HG03571 (cell line): ENCODE measurements at regions not wholly inside any gene's neighbourhood (a gene's known extent, or its start where the extent isn't known, plus 50 kb on each side); places are given as distances from the start of the nearest gene placed in this dataset.
"Not testable (repeated sequence)": the region's sequence is repeated elsewhere in the genome, so short reads cannot be mapped to it uniquely, and the experiment has no call there.

Experiments
- ATAC-seq: cut with Tn5 transposase; IDR thresholded peaks from one replicate; pipeline ENCODE4 v1.9.1; 2021; ENCODE audit not compliant: unreplicated experiment

DNA sequence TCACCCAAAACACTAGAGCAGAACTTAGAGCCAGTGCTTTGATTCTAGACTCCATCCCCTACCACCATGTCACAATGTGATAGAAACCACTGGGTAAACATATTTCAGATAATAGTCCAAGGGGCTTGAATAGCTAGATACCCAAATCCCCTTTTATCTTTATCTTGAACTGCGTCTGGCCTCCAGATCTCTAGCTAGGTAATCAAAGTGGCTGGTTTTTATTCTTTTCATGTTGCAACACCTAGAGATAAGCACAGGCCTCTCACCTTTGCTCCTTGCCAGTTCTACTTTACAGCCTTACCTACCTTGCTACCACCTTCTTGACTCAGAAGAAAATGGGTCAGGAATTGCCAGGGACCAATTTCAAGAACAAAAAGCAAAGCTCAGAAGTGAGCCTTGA, 171.2 kb downstream of the C1D start:
- ATAC-seq = no peak

- no peak for ATAC-seq
Observed at GRCh38 chr2:67892339-67892846, 170.4 kb downstream of the C1D start.

DNA sequence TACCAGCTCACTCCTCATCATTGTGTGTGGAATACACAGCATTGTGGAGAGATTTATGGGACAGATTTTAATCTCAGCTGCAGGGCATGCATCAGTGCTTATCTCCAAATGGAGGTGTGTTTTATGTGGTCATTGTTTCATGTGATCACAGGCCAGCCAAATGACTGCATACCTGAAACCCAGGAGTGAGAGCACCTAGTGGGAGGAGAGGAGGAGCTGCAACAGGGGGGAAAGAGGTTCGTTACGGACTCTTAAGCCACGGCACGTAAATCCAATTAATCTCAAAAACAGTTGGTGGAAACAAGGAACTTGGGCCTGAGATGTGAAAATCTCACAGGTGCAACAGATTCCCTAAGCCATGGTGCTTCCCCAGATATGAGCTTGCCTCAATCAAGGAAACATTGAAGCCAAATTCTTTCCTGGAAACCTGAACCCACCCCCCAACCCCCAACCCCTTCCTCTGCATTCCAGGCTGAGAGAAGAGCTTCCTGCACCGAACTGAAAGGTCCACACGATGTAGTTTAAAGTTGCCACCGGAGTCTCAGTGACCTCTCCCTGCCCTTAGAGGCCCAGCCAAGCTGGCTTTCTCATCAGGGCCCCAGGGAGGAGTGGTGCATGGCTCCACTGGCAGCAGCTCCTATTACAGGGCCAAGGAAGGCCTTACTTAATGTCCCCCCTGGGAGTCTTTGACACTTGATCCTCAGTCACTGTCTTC, 167.4 kb downstream of the C1D start:
- ATAC-seq = no peak

- no peak for ATAC-seq
Observed at GRCh38 chr2:67896076-67896475, 166.7 kb downstream of the C1D start.

DNA sequence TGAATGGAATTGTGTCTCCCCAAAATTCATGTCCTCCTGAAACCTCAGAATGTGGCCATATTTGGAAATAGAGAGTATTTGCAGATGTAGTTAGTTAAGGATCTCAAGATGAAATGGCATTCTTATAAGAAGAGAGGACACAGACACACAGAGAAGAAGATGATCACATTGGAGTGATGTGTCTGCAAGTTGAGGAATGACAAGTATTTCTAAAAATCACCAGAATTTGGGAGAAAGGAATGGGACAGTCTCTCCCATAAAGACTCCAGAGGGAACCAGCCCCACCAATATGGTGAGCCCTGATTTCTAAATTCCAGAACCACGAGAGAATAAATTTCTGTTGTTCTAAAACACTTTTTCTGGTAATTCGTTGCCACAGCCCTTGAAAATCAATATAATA, 166.3 kb downstream of the C1D start:
- no peak for ATAC-seq

DNA sequence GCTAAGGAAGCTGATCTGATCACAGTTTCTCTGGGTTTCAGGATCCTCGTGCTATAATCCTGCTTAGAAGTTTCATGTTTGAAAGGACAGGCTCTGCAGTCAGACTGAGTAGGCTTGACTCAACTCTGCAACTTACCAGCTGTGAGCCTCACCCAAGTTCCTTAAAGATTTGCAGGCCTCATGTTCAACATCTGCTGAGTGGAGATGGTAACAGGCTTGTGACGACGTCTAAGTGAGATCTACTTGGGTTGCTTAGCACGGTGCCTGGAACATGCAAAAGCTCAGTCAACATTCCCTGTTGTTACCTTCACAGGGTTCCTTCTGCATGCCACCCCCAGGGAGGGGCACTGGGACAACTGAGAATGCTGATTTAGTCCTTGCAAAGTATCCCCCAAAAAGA, 164.2 kb downstream of the C1D start:
- no peak for ATAC-seq

DNA sequence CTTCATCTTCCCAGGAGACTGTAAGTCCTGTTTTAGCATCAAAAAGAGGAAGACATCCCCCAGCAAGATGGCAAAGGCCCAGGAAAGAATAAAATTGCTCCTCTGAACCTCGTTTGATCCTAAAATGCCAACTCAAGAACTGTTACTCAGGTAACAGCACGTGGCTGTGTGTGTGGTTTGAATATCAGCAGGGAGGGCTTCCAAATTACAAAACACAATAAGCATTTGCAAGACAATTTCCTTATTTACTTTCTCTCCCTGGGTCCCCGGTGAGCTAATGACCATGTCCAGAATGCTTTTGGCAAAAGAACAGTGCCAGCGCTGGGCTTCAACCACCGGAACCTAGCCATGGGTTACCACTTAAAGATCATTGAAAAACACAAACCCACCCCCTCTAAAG, 163.6 kb downstream of the C1D start:
- ATAC-seq = no peak

- no peak for ATAC-seq
Observed at GRCh38 chr2:67900826-67901225, 162.0 kb downstream of the C1D start.

DNA sequence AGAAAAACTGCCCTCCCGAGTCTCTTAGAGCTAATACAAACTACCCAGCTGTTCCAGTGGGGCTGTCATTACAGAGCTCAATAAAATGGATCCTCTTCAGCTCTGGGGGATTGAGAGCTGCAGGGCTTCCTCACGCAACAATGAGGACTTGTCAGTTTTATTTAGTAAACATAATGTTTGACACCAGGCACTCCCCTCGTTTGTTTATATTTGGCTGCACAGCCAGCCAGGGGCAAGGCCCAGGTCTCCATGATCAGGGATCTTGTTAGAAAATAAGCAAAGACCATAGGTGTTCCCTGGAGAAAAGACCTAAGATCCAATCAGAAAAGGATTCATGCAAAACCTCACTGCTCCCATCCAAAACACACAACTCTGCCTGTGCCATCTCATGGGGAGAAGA, 158.2 kb downstream of the C1D start:
- ATAC-seq = no peak

DNA sequence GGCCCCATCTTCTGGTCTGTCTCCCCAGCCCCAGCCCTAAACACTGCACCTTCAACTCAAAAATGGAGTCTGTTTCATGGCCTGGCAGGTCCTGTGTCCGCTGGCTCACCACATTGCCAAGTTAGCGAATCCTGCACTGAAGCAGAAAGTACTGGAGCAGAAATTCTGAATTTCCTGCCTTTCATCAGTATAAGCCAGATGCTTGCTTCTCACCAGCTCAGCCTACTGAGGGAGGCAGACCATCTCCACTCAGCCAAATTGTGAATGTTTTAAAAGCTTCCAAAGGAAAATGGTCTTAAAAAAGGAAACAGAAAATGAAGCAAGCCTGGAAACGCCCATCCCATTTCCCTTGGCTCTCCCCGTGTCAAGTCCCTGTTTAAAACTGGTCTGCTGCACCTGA, 157.8 kb downstream of the C1D start:
- ATAC-seq = no peak

DNA sequence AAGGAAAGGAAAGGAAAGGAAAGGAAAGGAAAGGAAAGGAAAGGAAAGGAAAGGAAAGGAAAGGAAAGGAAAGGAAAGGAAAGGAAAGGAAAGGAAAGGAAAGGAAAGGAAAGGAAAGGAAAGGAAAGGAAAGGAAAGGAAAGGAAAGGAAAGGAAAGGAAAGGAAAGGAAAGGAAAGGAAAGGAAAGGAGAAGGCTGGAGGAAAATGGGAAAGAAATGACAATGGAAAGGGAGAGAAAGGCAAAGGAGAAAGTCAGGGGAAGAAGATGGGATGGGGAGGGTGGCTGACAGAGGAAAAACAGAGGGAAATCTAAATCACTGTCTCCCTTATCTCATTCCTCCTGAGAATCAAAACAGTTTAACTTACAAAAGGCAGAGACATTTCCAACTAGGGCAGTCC, 156.3 kb downstream of the C1D start:
- ATAC-seq = not testable (repeated sequence)

DNA sequence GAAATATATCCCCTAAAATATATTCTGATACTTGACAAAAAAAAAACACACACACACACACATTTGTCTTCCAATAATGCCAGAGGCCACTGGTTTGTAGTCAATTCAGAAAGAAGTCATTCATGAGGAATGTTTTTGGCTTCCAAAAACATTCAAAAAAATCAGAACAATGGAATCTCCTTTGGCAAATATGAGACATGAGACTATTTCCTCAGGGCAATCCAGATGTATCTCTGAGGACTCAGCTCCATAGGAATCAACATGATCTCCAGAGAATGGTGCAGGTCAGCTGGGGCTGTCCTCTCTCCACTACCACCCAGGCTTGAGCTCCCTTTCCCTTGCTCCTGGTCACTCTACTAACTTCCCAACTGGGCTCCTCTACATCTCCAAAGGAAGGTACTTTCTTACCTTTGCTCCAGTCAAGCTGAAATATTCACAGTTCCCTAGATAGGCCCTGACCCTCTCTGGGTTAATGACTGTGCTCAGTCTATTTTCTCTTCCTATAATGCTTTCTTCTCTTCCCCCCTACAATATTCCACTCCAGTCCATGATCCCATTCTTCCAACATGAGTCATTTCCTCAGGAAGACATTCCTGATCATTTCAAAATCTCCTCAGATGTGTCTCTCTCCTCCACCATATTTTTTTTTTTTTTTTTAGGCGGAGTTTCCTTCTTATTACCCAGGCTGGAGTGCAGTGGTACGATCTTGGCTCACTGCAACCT, 145.3 kb downstream of the C1D start:
- ATAC-seq = no peak

DNA sequence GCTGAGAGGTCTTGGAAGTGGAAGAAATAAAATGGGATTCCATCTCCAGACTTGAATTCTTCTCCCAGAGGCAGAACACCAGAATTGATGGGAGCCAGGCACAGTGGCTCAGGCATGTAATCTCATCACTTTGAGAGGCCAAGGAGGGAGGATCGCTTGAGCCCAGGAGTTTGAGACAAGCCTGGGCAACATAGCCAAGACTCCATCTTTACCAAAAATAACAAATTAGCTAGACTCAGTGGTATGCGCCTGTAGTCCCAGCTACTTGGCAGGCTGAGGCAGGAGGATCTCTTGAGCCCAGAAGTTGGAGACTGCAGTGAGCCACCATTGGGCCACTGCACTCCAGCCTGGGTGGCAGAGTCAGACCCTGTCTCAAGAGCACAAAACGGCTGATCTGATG, 144.3 kb downstream of the C1D start:
- no peak for ATAC-seq

DNA sequence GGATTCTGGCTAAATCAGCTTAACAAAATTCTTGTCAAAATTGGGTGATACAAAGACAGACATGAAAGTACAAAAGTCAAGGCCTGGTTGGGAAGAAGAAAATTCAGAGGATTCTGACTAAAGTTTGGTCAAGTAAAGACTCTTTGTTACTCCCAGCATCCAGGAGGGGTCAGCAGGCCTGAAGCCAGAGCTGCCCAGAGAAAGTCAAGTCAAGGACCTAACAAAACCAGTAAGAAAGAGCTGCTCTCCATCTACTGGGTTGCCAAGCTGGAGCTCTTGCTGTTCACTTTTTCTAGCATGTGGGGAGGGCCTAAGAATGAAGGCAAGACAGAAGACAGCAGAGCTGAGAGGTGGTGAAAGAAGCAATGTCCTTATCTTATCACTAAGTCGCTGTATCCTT, 143.3 kb downstream of the C1D start:
- ATAC-seq = no peak

DNA sequence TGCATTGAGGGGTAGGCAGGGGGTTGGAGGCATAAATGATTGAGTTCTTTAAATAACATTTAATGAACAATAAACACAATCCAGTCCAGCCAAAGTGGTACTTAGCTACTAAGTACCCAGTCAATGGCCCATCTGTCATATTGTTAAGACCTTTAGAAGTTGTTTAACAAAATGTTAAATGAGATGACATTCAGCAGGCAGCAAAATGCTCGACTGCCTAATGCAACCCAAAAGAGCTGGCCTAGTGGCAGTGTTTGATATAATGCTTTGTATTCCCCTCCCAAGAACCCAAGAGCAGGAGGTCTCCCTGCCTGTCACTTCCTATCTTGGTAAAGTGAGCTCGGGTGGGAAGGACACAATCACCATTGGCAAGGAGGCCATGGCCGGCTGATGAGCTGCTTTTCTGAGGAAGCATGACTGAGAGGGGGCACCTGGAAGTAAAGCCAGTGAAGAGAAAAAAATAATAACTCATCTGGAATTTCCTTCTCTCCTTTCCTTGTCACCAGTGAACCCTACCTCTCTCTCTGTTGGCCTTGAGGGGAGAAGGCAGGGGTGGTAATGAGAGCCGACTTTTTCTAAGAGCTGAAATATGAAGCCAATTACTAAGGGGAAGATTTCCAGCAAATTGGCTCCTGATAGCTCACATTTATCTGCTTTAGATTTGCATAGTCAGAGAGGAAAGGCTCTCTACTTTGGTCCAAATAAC, 140.6 kb downstream of the C1D start:
- no peak for ATAC-seq

DNA sequence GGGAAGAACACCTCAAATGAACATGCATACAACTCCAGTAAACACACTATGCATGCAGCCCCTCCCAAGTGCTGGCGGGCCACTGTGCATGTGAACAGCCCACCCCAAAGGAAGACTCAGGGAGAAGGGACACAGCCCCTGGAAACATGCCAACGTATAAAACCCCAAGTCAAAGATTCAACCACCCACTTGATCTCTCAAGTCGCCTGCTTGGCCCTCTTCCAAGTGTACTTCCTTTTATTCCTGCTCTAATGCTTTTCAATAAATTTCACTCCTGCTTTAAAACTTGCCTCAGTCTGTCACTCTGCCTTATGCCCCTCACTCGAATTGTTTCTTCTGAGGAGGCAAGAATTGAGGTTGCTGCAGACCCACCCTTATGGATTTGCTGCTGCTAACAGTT, 139.1 kb downstream of the C1D start:
- ATAC-seq = no peak

DNA sequence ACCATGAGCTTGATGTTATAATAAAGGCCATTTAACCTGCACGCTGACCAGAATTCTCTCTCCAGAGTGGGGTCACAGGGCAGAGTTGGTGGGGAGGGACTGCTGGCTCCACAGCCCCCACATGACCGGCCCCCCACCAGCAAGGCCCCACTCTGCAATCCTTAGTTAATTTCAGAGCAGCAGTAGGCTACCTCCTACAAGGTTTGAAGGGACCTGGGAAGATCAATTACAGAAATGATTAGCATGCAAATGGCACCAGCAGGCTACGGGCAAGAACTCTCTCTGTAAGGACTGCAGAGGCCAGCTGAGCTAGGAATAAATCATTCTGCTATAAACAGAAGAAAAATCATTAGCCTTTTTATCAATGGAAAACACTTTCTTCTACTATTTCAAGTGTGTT, 135.3 kb downstream of the C1D start:
- ATAC-seq = no peak

DNA sequence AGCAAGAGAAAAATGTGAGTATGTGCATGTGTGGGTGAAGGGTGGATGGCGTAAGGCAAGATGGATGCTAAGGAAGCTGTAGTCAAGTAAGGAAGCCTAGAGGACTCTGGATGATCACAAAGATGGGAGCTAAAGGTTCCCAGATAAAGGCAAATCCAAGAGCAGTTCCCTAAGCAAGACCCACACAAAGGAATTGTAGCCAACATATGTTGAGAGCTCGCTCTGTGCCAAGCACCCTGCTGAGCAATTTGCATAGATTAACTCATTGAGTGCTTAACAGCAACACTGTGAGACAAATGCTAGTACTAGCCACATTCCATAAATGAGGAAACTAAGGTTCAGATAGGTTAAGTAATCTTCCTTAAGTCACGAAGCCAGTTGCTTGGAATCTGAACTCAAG, 132.6 kb downstream of the C1D start:
- no peak for ATAC-seq

GRCh38 chr2:67936969-67937368, 125.8 kb downstream of the C1D start:
- ATAC-seq = no peak

GRCh38 chr2:67938053-67938452, 124.8 kb downstream of the C1D start:
- no peak for ATAC-seq

- ATAC-seq = no peak
Observed at GRCh38 chr2:67945056-67945455, 117.7 kb downstream of the C1D start.

DNA sequence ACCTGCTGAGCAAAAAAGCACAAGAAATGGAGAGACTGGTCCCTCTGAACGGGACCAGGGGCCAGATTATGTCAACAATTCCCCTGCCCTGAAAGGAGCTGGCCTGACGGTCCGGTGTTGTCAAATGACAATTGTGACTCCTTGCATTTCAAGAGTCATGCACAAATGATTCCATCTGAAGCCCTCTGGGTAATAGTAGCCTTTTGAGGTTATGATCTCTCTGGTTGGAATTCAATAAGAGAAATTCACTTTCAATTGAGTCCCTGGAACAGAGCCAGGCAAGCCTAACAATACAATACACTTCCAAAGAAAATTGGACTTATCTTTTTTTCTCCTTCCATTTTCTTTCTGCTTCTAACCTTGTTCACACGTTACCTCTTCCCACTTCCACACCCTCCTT, 116.9 kb downstream of the C1D start:
- no peak for ATAC-seq
